Body of pancreas (tissue), 4 donors: ENCODE measurements at regions not wholly inside any gene's neighbourhood (a gene's known extent, or its start where the extent isn't known, plus 50 kb on each side); places are given as distances from the start of the nearest gene placed in this dataset.

Experiments
- POLR2A ChIP-seq, 3 donors: fragments of 450-650 bp; IDR thresholded peaks; one replicate each; pipeline ENCODE4 v1.6.1; 2016; ENCODE audit warnings: antibody characterized with exemption in 3 of 3, mild to moderate bottlenecking in 2 of 3
- TF ChIP-seq, protein P1 (sequence below), 7 experiments: fragments of 450-650 bp in 4 of 7; fragments of 200-600 bp in 3 of 7; sonication (generic) in 3 of 7; IDR thresholded peaks; one replicate each; pipeline ENCODE4 v1.5.1; 2016 to 2019; ENCODE audit warnings: antibody characterized with exemption in 7 of 7

DNA sequence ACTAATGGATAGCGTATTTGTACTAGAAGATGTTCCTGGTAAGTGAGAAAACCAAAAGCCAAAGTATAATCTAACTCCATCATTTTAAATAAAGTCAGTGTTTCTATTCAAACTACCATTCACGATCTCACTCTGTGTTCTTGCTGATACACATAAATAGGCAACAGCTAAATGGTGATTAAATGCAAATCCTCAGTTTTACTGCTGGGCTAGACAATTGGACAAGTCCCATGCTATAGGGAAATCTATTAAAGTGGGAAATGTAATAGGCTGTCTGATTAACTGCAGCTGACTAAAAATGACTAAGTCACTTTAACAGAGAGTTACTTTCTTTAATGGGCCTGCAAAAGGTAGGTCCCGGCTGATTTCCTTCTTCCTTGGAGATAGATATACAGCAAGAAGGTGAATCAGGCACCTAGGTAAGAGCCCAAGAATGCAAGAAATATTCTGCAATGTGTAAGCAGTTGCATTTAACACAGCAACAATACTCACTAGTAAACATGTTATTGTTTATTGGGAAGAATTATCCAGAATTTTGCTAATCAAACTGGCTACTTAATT, 298.4 kb downstream of the SLITRK6 start:
- no peak for TF ChIP-seq POLR2A (IDR thresholded peaks at IDR 0.05)
- TF ChIP-seq, protein P1, sequence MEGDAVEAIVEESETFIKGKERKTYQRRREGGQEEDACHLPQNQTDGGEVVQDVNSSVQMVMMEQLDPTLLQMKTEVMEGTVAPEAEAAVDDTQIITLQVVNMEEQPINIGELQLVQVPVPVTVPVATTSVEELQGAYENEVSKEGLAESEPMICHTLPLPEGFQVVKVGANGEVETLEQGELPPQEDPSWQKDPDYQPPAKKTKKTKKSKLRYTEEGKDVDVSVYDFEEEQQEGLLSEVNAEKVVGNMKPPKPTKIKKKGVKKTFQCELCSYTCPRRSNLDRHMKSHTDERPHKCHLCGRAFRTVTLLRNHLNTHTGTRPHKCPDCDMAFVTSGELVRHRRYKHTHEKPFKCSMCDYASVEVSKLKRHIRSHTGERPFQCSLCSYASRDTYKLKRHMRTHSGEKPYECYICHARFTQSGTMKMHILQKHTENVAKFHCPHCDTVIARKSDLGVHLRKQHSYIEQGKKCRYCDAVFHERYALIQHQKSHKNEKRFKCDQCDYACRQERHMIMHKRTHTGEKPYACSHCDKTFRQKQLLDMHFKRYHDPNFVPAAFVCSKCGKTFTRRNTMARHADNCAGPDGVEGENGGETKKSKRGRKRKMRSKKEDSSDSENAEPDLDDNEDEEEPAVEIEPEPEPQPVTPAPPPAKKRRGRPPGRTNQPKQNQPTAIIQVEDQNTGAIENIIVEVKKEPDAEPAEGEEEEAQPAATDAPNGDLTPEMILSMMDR (IDR thresholded peaks at IDR 0.05): no peak
